Suprapubic skin (tissue), 3 donors: ENCODE measurements at regions not wholly inside any gene's neighbourhood (a gene's known extent, or its start where the extent isn't known, plus 50 kb on each side); places are given as distances from the start of the nearest gene placed in this dataset.

Experiments used
- CTCF ChIP-seq, 2 donors: fragments of 200-600 bp in 1 of 2; fragments of 450-650 bp in 1 of 2; sonication (generic) in 1 of 2; IDR thresholded peaks; one replicate each; pipeline ENCODE4 v1.5.1; 2016 to 2019; ENCODE audit warnings: antibody characterized with exemption in 2 of 2, mild to moderate bottlenecking in 1 of 2, moderate library complexity in 1 of 2
- POLR2A ChIP-seq, 2 donors: fragments of 450-650 bp; IDR thresholded peaks; one replicate each; pipeline ENCODE4 v1.6.1; 2017; ENCODE audit warnings: antibody characterized with exemption in 2 of 2, mild to moderate bottlenecking in 2 of 2, moderate library complexity in 2 of 2

GRCh38 chr12:38016602-38017001, 300.0 kb upstream of the ALG10B start:
- no peak for TF ChIP-seq CTCF (IDR thresholded peaks at IDR 0.05)
- TF ChIP-seq POLR2A (IDR thresholded peaks at IDR 0.05): no peak
